ENCODE measurements at regions not wholly inside any gene's neighbourhood (a gene's known extent, or its start where the extent isn't known, plus 50 kb on each side); places are given as distances from the start of the nearest gene placed in this dataset.
A peak's percentile ranks its signal among the peaks of the same experiment; 100 is the strongest.

GRCh38 chr1:47571952-47572351 is 134.1 kb downstream of the FOXD2 start:
- H2BK120ac ChIP-seq (replicated peaks; ENCODE audit: low read depth, low read length), result no peak overlapping the region
- 0 out of 2 replicates have a peak overlapping the region, but pooled peaks have one; percentile 12 for H2BK5ac ChIP-seq (ENCODE audit: low read depth, low read length)
- no peak overlapping the region for H2AFZ ChIP-seq (ENCODE audit: low read length)
- H2BK15ac ChIP-seq (ENCODE audit: low read length), result peak overlapping the region; percentile 63; the same call in 1 of the 2 replicates
- H2BK12ac ChIP-seq (ENCODE audit: low read depth, low read length), result peak overlapping the region; percentile 88; the same call in 1 of the 2 replicates
- H3K4me3 ChIP-seq (ENCODE audit: extremely low read depth in 1 of 4, insufficient read depth in 2 of 4, low read depth in 3 of 4, low read length in 4 of 4), result no peak overlapping the region
- ChIA-PET CTCF (ENCODE audit: partially characterized antibody) (interaction anchor here (0.8 to 1.9 kb wide), 7 partner anchors 9 to 154 kb away, joined by 3 to 20 read pairs (median 4); no protein-coding TSS in a partner anchor), POLR2A (ENCODE audit: partially characterized antibody) (interaction anchor here (1.2 kb wide), 1 partner anchor 11 kb away, joined by 3 read pairs; no protein-coding TSS in a partner anchor)
- no peak overlapping the region for H3K14ac ChIP-seq (ENCODE audit: insufficient read length)
- H3K79me1 ChIP-seq (ENCODE audit: low read depth, low read length), result no peaks in the 10 kb centered on the region
- H3K56ac ChIP-seq (replicated peaks; ENCODE audit: insufficient read length, low read depth, low read length), result no peak overlapping the region
- no peaks in the 10 kb centered on the region for H3K36me3 ChIP-seq (ENCODE audit: control insufficient read depth in 2 of 4, insufficient read depth in 4 of 4, low read length in 3 of 4)
- H4K8ac ChIP-seq (ENCODE audit: extremely low read depth, insufficient read depth, low read length), result no peak overlapping the region; the same call in 1 of the 2 replicates
- no peak overlapping the region for H3K4ac ChIP-seq (replicated peaks; ENCODE audit: insufficient read length, low read depth, low read length)
- H3K4me1 ChIP-seq (replicated peaks in 1 of 4; ENCODE audit: control insufficient read depth in 3 of 4, insufficient read depth in 4 of 4, low read length in 3 of 4), result peaks cover 8 to 22% (median 12%) of the 10 kb centered on the region in 4 experiments
- peaks cover 4% of the 10 kb centered on the region; the same call in 1 of the 2 replicates for H3K23me2 ChIP-seq (ENCODE audit: low read depth, low read length)
- H3K27ac ChIP-seq (ENCODE audit: low read depth, low read length), result no peak overlapping the region
- H4K20me1 ChIP-seq (replicated peaks in 1 of 2; ENCODE audit: control insufficient read depth in 1 of 2, insufficient read depth in 2 of 2, low read length in 2 of 2), result no peaks in the 10 kb centered on the region
- no peaks in the 10 kb centered on the region for H3K79me2 ChIP-seq (ENCODE audit: control insufficient read depth in 1 of 2, insufficient read depth in 2 of 2, low read length in 2 of 2)
- FAIRE-seq (no peak), DNase-seq (ENCODE audit: low read depth in 1 of 2, low spot score in 2 of 2) (no peak)
- H3K9ac ChIP-seq (replicated peaks in 1 of 4; ENCODE audit: extremely low read depth in 1 of 4, low read depth in 3 of 4, low read length in 3 of 4), result no peak overlapping the region
- H3K27me3 ChIP-seq (replicated peaks in 1 of 4; ENCODE audit: control insufficient read depth in 3 of 4, extremely low read depth in 1 of 4, insufficient read depth in 3 of 4, low read length in 3 of 4), result peaks cover 0 to 3% (median 2%) of the 10 kb centered on the region in 4 experiments; a peak in 2 of 7 replicates
- no peak overlapping the region for H2BK20ac ChIP-seq (ENCODE audit: low read length)
- H3K18ac ChIP-seq (ENCODE audit: extremely low read depth, low read length), result no peak overlapping the region
- H3K9me3 ChIP-seq (ENCODE audit: insufficient read depth in 2 of 2, low read depth in 1 of 2, low read length in 1 of 2), result no peaks in the 10 kb centered on the region
- peak overlapping the region in 1 of 2 experiments; percentile 61; a peak in 1 of 4 replicates for H3K4me2 ChIP-seq (ENCODE audit: insufficient read depth in 1 of 2, low read depth in 2 of 2, low read length in 2 of 2)
- no peak overlapping the region for H3K23ac ChIP-seq (ENCODE audit: insufficient read length)
- WGBS, 2 experiments (ENCODE audit: extremely low coverage in 1 of 2, insufficient coverage in 1 of 2, insufficient read length in 1 of 2, insufficient replicate concordance in 2 of 2, low coverage in 1 of 2, low lambda C conversion rate in 2 of 2, missing lambda C conversion rate in 1 of 2), result 89% methylated on average over 2 of the region's 2 CpGs; no CpG with 5 or more reads in 1 of the 2 experiments
- H4K91ac ChIP-seq (replicated peaks; ENCODE audit: insufficient read length, low read length), result no peak overlapping the region
- peak overlapping the region; percentile 39; the same call in 1 of the 2 replicates for H2AK5ac ChIP-seq (ENCODE audit: low read depth, low read length)
- no peak overlapping the region for H4K5ac ChIP-seq (ENCODE audit: insufficient read length, low read depth, low read length)
- no peak for TF ChIP-seq ASH2L (IDR thresholded peaks at IDR 0.05; ENCODE audit: low read length)
- no peak for TF ChIP-seq SP4 (IDR thresholded peaks at IDR 0.05; ENCODE audit: low read length)
- TF ChIP-seq POLR2A (IDR thresholded peaks at IDR 0.05; ENCODE audit: control extremely low read depth in 1 of 2, low read depth in 2 of 2, low read length in 2 of 2), result no peak
- TF ChIP-seq NANOG (IDR thresholded peaks at IDR 0.05; ENCODE audit: insufficient read depth, low read depth, low read length, poor library complexity, severe bottlenecking), result no peak
- no peak for TF ChIP-seq GABPA (IDR thresholded peaks at IDR 0.05; ENCODE audit: borderline replicate concordance, insufficient read depth, low read length)
- no peak for TF ChIP-seq RNF2 (IDR thresholded peaks at IDR 0.05; ENCODE audit: borderline replicate concordance, low read depth, low read length, missing control alignments, poor library complexity, severe bottlenecking)

Measured in H1 (cell line).